Activated CD4-positive, alpha-beta T cell treated with anti-CD3 and anti-CD28 coated beads, Interleukin-2, amount 50 U/mL, for 24 hours (primary cell): ENCODE measurements at regions not wholly inside any gene's neighbourhood (a gene's known extent, or its start where the extent isn't known, plus 50 kb on each side); places are given as distances from the start of the nearest gene placed in this dataset.
"Not testable (repeated sequence)": the region's sequence is repeated elsewhere in the genome, so short reads cannot be mapped to it uniquely, and the experiment has no call there.

Experiments
- DNase-seq, 2 donors: peaks; one replicate each; pipeline ENCODE4 v3.0.0-alpha.2; 2020; ENCODE audit warnings: low read depth in 1 of 2, low spot score in 1 of 2

GRCh38 chr2:131827481-131828163 lies 299.9 kb downstream of the CCDC74A start:
- no peak for DNase-seq

GRCh38 chr2:131828164-131828561 lies 300.5 kb downstream of the CCDC74A start:
- DNase-seq = no peak

GRCh38 chr2:131828633-131829455 lies 301.2 kb downstream of the CCDC74A start:
- DNase-seq = not testable (repeated sequence)

- DNase-seq = not testable (repeated sequence)
These were observed 302.0 kb downstream of the CCDC74A start for GRCh38 chr2:131829456-131830241.

- not testable (repeated sequence) for DNase-seq
These were observed 302.7 kb downstream of the CCDC74A start for GRCh38 chr2:131830242-131830945.

- not testable (repeated sequence) for DNase-seq
These were observed 303.2 kb downstream of the CCDC74A start for GRCh38 chr2:131830946-131831310.

GRCh38 chr2:131831450-131832208 lies 303.9 kb downstream of the CCDC74A start:
- DNase-seq = not testable (repeated sequence)

GRCh38 chr2:131832209-131832780 lies 304.6 kb downstream of the CCDC74A start:
- DNase-seq = not testable (repeated sequence)

- DNase-seq = not testable (repeated sequence)
These were observed 305.2 kb downstream of the CCDC74A start for GRCh38 chr2:131832917-131833316.

GRCh38 chr2:131833367-131834202 lies 305.9 kb downstream of the CCDC74A start:
- not testable (repeated sequence) for DNase-seq

GRCh38 chr2:131834203-131835020 lies 306.7 kb downstream of the CCDC74A start:
- not testable (repeated sequence) for DNase-seq

GRCh38 chr2:131835022-131835421 lies 307.3 kb downstream of the CCDC74A start:
- DNase-seq = not testable (repeated sequence)

- no peak for DNase-seq
These were observed 308.0 kb downstream of the CCDC74A start for GRCh38 chr2:131835621-131836091.

GRCh38 chr2:131836116-131836515 lies 308.4 kb downstream of the CCDC74A start:
- not testable (repeated sequence) for DNase-seq

- not testable (repeated sequence) for DNase-seq
These were observed 316.4 kb downstream of the CCDC74A start for GRCh38 chr2:131844044-131844443.

GRCh38 chr2:131856202-131856601 lies 305.6 kb downstream of the ANKRD30BL start:
- DNase-seq = not testable (repeated sequence)

GRCh38 chr2:131858197-131858596 lies 303.6 kb downstream of the ANKRD30BL start:
- not testable (repeated sequence) for DNase-seq
